Right lobe of liver (tissue), 6 donors: ENCODE measurements at regions not wholly inside any gene's neighbourhood (a gene's known extent, or its start where the extent isn't known, plus 50 kb on each side); places are given as distances from the start of the nearest gene placed in this dataset.

Experiments used
- ATAC-seq, 4 donors: fragments of 200-7000 bp; cut with Tn5 transposase; one replicate each; pipeline ENCODE4 v1.9.1; 2020; ENCODE audit warnings: mild to moderate bottlenecking in 4 of 4, moderate library complexity in 4 of 4
- DNase-seq, 3 donors: peaks; one replicate each; pipeline ENCODE4 v3.0.0-alpha.2; 2020
- H3K27ac ChIP-seq, 3 donors: fragments of 200-600 bp; one replicate each; pipeline ENCODE4 v1.8.0; 2022
- H3K27me3 ChIP-seq, 2 donors: fragments of 200-600 bp; one replicate each; pipeline ENCODE4 v1.8.0; 2022
- H3K36me3 ChIP-seq, 4 donors: fragments of 200-600 bp; sonication (generic) in 1 of 4; one replicate each; pipeline versions ENCODE4 v1.5.1 to v1.8.0; 2017 to 2022; ENCODE audit warnings: control low read depth in 1 of 4
- H3K4me1 ChIP-seq, 4 donors: fragments of 200-600 bp; sonication (generic) in 1 of 4; one replicate each; pipeline versions ENCODE4 v1.5.1 to v1.8.0; 2017 to 2022; ENCODE audit warnings: control low read depth in 1 of 4
- H3K4me3 ChIP-seq, 3 donors: fragments of 200-600 bp; one replicate each; pipeline ENCODE4 v1.8.0; 2022
- H3K9me3 ChIP-seq, 4 donors: fragments of 200-600 bp; sonication (generic) in 1 of 4; one replicate each; pipeline versions ENCODE4 v1.5.1 to v1.8.0; 2017 to 2022; ENCODE audit warnings: control low read depth in 1 of 4
- POLR2A ChIP-seq: fragments of 450-650 bp; IDR thresholded peaks from one replicate; pipeline ENCODE4 v1.6.1; 2017; ENCODE audit warnings: antibody characterized with exemption, mild to moderate bottlenecking
- WGBS: methylation state at CpG from one replicate; pipeline ENCODE4 v1.1.6; 2018; ENCODE audit warnings: low coverage, low lambda C conversion rate; ENCODE audit not compliant: insufficient coverage; ENCODE audit errors: missing lambda C conversion rate; 5-methylcytosine and 5-hydroxymethylcytosine counted together
- intact Hi-C, 2 donors: fragments of 100-400 bp; cut with DNase I; formaldehyde crosslinking; loops; one replicate each; pipeline versions ENCODE4 v1.11.2 to v1.14.1; 2022
- TF ChIP-seq, protein P1 (sequence below), 4 donors: fragments of 200-600 bp in 3 of 4; fragments of 450-650 bp in 1 of 4; IDR thresholded peaks; one replicate each; pipeline versions ENCODE4 v1.5.1 to v1.8.0; 2016 to 2022; ENCODE audit warnings: antibody characterized with exemption in 4 of 4, mild to moderate bottlenecking in 2 of 4
- donor health status: DM: no; HTN: yes; CAD: no.
- donor health status: DM: no; HTN: no; CAD: no.
- donor health status: DM: no; HTN: no; CAD: no.
- donor health status: DM: no; HTN: yes; CAD: no.
- donor health status: DM: no; HTN: yes; CAD: no.

DNA sequence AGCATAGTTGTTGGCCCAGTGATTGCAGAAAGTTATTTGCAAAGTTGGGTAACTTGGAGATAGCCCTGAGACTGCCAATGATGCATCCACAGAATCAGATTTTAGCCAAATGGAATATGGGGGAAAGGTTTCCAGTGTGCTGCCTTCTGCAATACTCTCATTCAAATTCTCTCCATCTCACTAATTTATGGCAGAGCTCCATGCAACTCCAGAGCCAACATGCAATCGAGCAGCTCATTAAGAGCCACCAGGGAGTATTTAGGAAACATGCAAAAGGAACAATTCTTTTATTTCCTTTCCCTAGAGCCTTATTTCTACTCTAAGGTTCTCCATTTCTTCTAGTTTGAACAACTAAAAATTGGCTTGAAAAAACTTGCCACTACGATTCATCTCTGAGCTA lies 135.9 kb upstream of the MARCHF11 start:
- DNase-seq: no peak
- no peaks in the 10 kb centered on the region for H3K36me3 ChIP-seq
- no peak for ATAC-seq
- H3K4me3 ChIP-seq: no peak overlapping the region
- no peak overlapping the region for H3K27ac ChIP-seq
- TF ChIP-seq POLR2A: no peak
- TF ChIP-seq, protein P1, sequence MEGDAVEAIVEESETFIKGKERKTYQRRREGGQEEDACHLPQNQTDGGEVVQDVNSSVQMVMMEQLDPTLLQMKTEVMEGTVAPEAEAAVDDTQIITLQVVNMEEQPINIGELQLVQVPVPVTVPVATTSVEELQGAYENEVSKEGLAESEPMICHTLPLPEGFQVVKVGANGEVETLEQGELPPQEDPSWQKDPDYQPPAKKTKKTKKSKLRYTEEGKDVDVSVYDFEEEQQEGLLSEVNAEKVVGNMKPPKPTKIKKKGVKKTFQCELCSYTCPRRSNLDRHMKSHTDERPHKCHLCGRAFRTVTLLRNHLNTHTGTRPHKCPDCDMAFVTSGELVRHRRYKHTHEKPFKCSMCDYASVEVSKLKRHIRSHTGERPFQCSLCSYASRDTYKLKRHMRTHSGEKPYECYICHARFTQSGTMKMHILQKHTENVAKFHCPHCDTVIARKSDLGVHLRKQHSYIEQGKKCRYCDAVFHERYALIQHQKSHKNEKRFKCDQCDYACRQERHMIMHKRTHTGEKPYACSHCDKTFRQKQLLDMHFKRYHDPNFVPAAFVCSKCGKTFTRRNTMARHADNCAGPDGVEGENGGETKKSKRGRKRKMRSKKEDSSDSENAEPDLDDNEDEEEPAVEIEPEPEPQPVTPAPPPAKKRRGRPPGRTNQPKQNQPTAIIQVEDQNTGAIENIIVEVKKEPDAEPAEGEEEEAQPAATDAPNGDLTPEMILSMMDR (IDR thresholded peaks at IDR 0.05): no peak
- WGBS: 48% methylated on average over 2 of the region's 2 CpGs
- H3K27me3 ChIP-seq: no peaks in the 10 kb centered on the region
- intact Hi-C loops: no loop called here
- H3K4me1 ChIP-seq: no peaks in the 10 kb centered on the region
- H3K9me3 ChIP-seq: no peaks in the 10 kb centered on the region

- whole genome bisulfite sequencing: 31% methylated on average over 3 of the region's 3 CpGs
- ATAC-seq: no peak
Observed at GRCh38 chr5:16313761-16314160, 134.2 kb upstream of the MARCHF11 start.

DNA sequence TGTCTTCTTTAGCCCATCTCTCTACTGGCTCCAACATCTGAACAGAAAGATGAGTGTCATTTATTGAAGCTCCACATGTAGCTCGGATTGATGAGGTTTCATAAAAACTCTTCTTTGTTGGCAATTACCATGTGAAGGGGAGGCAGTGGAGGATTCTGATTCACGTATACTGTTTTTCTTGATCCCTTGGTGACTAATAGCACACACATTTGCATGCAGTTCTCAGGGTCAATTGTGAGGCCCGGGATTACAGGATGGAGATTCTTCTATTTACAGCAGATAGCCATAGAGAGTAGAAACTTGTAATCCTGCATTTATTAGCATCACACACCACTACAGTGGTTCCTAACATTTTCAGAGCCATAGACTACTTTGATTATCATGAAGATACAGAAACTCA lies 133.2 kb upstream of the MARCHF11 start:
- intact Hi-C loops: no loop called here
- no peaks in the 10 kb centered on the region for H3K4me1 ChIP-seq
- no peak overlapping the region for H3K27ac ChIP-seq
- no peaks in the 10 kb centered on the region for H3K9me3 ChIP-seq
- no peak for ATAC-seq
- no peaks in the 10 kb centered on the region for H3K36me3 ChIP-seq
- H3K27me3 ChIP-seq: no peaks in the 10 kb centered on the region
- DNase-seq: no peak
- H3K4me3 ChIP-seq: no peak overlapping the region
- 25% methylated on average over 3 of the region's 3 CpGs for WGBS
- no peak for TF ChIP-seq POLR2A
- TF ChIP-seq, protein P1 (IDR thresholded peaks at IDR 0.05): no peak

More at GRCh38 chr5:16313761-16314160, 134.2 kb upstream of the MARCHF11 start:
- intact Hi-C loops: no loop called here
- no peak for DNase-seq
- Histone ChIP-seq H3K27ac (no peak overlapping the region), H3K36me3 (no peaks in the 10 kb centered on the region), H3K9me3 (no peaks in the 10 kb centered on the region), H3K27me3 (no peaks in the 10 kb centered on the region), H3K4me1 (no peaks in the 10 kb centered on the region), H3K4me3 (no peak overlapping the region)
- TF ChIP-seq POLR2A: no peak
- TF ChIP-seq, protein P1 (IDR thresholded peaks at IDR 0.05): no peak

DNA sequence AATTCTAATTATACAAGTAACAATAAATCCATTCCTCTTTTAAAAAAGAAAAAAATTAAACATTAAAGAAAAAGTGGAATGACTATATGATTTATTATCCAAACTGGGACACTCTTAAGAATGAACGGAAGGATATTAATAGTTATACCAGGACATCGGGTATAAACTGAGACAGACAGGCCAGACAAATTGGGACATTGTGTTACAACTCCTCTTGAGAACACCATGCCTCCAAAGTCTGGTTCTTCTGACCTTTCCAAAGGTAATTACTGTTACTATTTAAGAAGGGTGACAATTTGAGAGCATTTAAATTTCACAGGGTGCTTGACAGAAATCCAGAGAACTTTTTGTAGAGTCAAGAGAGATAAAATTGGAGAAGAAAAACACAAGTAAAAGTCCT lies 132.1 kb upstream of the MARCHF11 start:
- no peak for ATAC-seq
- H3K36me3 ChIP-seq: no peaks in the 10 kb centered on the region
- DNase-seq: no peak
- no peak overlapping the region for H3K27ac ChIP-seq
- 54% methylated on average over 2 of the region's 2 CpGs for WGBS
- TF ChIP-seq, protein P1 (IDR thresholded peaks at IDR 0.05): no peak
- TF ChIP-seq POLR2A: no peak
- no peaks in the 10 kb centered on the region for H3K9me3 ChIP-seq
- intact Hi-C loops: no loop called here
- H3K27me3 ChIP-seq: no peaks in the 10 kb centered on the region
- H3K4me1 ChIP-seq: no peaks in the 10 kb centered on the region
- no peak overlapping the region for H3K4me3 ChIP-seq

GRCh38 chr5:16306812-16307211 lies 127.2 kb upstream of the MARCHF11 start:
- Histone ChIP-seq H3K4me1 (no peaks in the 10 kb centered on the region), H3K27ac (no peak overlapping the region), H3K27me3 (no peaks in the 10 kb centered on the region), H3K36me3 (no peaks in the 10 kb centered on the region), H3K4me3 (no peak overlapping the region), H3K9me3 (no peaks in the 10 kb centered on the region)
- DNase-seq (no peak), ATAC-seq (no peak)
- 33% methylated on average over 1 of the region's 1 CpG for WGBS
- intact Hi-C loops: no loop called here
- TF ChIP-seq POLR2A: no peak
- TF ChIP-seq, protein P1 (IDR thresholded peaks at IDR 0.05): no peak
